ENCODE measurements at regions not wholly inside any gene's neighbourhood (a gene's known extent, or its start where the extent isn't known, plus 50 kb on each side); places are given as distances from the start of the nearest gene placed in this dataset.
"Not testable (repeated sequence)": the region's sequence is repeated elsewhere in the genome, so short reads cannot be mapped to it uniquely, and the experiment has no call there.

DNA sequence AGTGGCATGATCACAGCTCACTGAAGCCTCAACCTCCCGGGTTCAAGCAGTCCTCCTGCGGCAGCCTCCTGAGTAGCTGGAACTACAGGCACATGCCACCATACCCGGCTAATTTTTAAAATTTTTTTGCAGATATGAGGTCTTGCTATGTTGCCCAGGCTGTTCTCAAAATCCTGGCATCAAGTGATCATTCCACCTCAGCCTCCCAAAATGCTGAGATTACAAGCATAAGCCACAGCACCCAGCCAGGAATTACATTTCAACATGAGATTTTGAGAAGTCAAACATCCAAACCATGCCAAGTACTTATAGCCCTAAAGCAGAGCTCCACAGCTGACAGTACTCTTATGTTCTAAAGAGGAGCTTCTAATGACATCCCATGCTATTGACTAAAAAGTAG lies 200.1 kb downstream of the FCRL5 start:
- no peak for TF ChIP-seq CTCF (IDR thresholded peaks at IDR 0.05)

DNA sequence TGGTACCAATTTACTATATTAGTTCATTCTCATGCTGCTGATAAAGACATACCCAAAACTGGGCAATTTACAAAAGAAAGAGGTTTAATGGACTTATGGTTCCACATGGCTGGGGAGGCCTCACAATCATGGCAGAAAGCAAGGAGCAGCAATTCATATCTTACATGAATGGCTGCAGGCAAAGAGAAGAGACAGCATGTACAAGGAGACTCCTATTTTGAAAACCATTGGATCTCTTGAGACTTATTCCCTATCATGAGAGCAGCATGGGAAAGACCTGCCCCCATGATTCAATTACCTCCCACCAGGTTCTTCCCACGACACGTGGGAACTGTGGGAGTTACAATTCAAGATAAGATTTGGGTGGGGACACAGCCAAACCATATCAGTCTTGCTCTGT lies 200.5 kb downstream of the FCRL5 start:
- H3K79me2 ChIP-seq; H3K4me2 ChIP-seq (ENCODE audit: low read length); H3K4me3 ChIP-seq (ENCODE audit: low read depth, low read length); H3K9ac ChIP-seq; H3K36me3 ChIP-seq (ENCODE audit: control insufficient read depth, insufficient read depth, low read length); H2AFZ ChIP-seq; H3K9me3 ChIP-seq (ENCODE audit: control insufficient read depth, low read length); H3K27me3 ChIP-seq (ENCODE audit: control insufficient read depth, insufficient read depth, low read length); H3K4me1 ChIP-seq; H3K27ac ChIP-seq: not testable (repeated sequence)

More for the DNA sequence above, 200.1 kb downstream of the FCRL5 start:
- no peaks in the 10 kb centered on the region for H3K79me2 ChIP-seq
- no peak overlapping the region for H2AFZ ChIP-seq
- no peaks in the 10 kb centered on the region for H3K36me3 ChIP-seq (ENCODE audit: control insufficient read depth, insufficient read depth, low read length)
- no peaks in the 10 kb centered on the region for H3K9me3 ChIP-seq (ENCODE audit: control insufficient read depth, low read length)
- H3K4me1 ChIP-seq = no peaks in the 10 kb centered on the region
- no peak overlapping the region for H3K27ac ChIP-seq
- H3K4me2 ChIP-seq (ENCODE audit: low read length) = no peak overlapping the region
- no peak overlapping the region for H3K4me3 ChIP-seq (ENCODE audit: low read depth, low read length)
- no peaks in the 10 kb centered on the region for H3K27me3 ChIP-seq (ENCODE audit: control insufficient read depth, insufficient read depth, low read length)
- H3K9ac ChIP-seq = no peak overlapping the region

DNA sequence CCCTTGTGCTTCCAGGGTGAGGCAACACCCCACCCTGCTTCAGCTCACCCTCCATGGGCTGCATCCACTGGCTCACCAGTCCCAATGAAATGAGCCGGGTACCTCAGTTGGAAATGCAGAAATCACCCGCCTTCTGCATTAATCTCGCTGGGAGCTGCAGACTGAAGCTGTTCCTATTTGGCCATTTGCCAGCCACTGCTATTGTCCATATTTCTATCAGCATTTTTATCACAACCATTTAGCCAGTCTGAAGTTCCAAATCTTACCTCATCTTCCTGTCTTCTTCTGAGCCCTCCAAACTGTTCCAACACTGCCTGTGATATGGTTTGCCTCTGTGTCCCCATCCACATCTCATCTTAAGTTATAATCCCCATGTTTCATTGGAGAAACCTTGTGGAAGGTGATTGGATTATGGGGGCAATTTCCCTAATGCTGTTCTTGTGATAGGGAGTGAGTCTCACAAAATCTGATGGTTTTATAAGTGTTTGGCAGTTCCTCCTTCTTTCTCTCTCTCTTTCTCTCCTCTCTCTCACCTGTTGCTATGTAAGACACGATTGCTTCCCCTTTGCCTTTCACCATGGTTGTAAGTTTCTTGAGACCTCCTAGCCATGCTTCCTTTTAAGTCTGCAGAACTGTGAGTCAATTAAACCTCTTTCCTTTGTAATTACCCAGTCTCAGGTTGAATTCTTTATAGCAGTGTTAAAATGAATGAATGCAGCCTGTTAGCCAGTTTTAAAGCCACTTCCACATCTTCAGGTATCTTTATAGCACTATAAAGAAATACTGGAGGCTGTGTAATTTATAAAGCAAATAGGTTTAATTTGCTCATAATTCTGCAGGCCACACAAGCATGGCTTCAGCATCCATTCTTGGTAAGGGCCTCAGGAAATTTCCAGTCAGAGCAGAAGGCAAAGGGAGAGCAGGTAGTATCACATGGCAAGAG lies 203.5 kb downstream of the FCRL5 start:
- Histone ChIP-seq H3K9me3 (ENCODE audit: control insufficient read depth, low read length) (no peaks in the 10 kb centered on the region), H3K79me2 (no peaks in the 10 kb centered on the region), H3K27me3 (ENCODE audit: control insufficient read depth, insufficient read depth, low read length) (no peaks in the 10 kb centered on the region), H3K27ac (no peak overlapping the region), H3K4me3 (ENCODE audit: low read depth, low read length) (no peak overlapping the region), H3K4me1 (no peaks in the 10 kb centered on the region), H3K36me3 (ENCODE audit: control insufficient read depth, insufficient read depth, low read length) (no peaks in the 10 kb centered on the region), H2AFZ (no peak overlapping the region), H3K4me2 (ENCODE audit: low read length) (no peak overlapping the region), H3K9ac (no peak overlapping the region)
- TF ChIP-seq CTCF (IDR thresholded peaks at IDR 0.05) = no peak

GRCh38 chr1:157347506-157347905 lies 204.8 kb downstream of the FCRL5 start:
- Histone ChIP-seq H3K9me3 (ENCODE audit: control insufficient read depth, low read length) (no peaks in the 10 kb centered on the region), H2AFZ (no peak overlapping the region), H3K79me2 (no peaks in the 10 kb centered on the region), H3K4me3 (ENCODE audit: low read depth, low read length) (no peak overlapping the region), H3K4me2 (ENCODE audit: low read length) (no peak overlapping the region), H3K27ac (no peak overlapping the region), H3K9ac (no peak overlapping the region), H3K36me3 (ENCODE audit: control insufficient read depth, insufficient read depth, low read length) (no peaks in the 10 kb centered on the region), H3K4me1 (no peaks in the 10 kb centered on the region), H3K27me3 (ENCODE audit: control insufficient read depth, insufficient read depth, low read length) (no peaks in the 10 kb centered on the region)
- no peak for TF ChIP-seq CTCF (IDR thresholded peaks at IDR 0.05)

DNA sequence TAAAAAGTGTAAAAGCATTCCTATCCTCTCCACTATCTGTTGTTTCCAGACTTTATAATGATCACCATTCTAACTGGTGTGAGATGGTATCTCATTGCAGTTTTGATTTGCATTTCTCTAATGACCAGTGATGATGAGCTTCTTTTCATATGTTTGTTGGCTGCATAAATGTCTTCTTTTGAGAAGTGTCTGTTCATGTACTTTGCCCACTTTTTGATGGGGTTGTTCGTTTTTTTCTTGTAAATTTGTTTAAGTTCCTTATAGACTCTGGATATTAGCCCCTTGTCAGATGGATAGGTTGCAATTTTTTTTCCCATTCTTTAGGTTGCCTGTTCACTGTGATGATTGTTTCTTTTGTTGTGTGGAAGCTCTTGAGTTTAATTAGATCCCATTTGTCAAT lies 199.6 kb upstream of the ETV3 start:
- H3K27ac ChIP-seq; H3K9me3 ChIP-seq (ENCODE audit: control insufficient read depth, low read length); H3K9ac ChIP-seq; H3K36me3 ChIP-seq (ENCODE audit: control insufficient read depth, insufficient read depth, low read length); H3K79me2 ChIP-seq; H2AFZ ChIP-seq; H3K4me1 ChIP-seq; H3K27me3 ChIP-seq (ENCODE audit: control insufficient read depth, insufficient read depth, low read length); H3K4me3 ChIP-seq (ENCODE audit: low read depth, low read length); H3K4me2 ChIP-seq (ENCODE audit: low read length): not testable (repeated sequence)

Data from parathyroid adenoma (tissue), 2 donors.